Activated naive CD8-positive, alpha-beta T cell treated with anti-CD3 and anti-CD28 coated beads for 36 hours (primary cell): ENCODE measurements at regions not wholly inside any gene's neighbourhood (a gene's known extent, or its start where the extent isn't known, plus 50 kb on each side); places are given as distances from the start of the nearest gene placed in this dataset.

Source experiments
- DNase-seq: peaks from one replicate; pipeline ENCODE4 v3.0.0; 2021
- H3K27ac Mint-ChIP-seq: one replicate; pipeline ENCODE4 v1.8.0; 2022; ENCODE audit warnings: mild to moderate bottlenecking, moderate library complexity, mixed read lengths
- H3K27me3 Mint-ChIP-seq: one replicate; pipeline ENCODE4 v1.8.0; 2022; ENCODE audit warnings: mild to moderate bottlenecking, mixed read lengths
- H3K36me3 Mint-ChIP-seq: one replicate; pipeline ENCODE4 v1.8.0; 2021; ENCODE audit warnings: mild to moderate bottlenecking, mixed read lengths
- H3K4me1 Mint-ChIP-seq: one replicate; pipeline ENCODE4 v1.8.0; 2021; ENCODE audit warnings: mixed read lengths
- H3K4me3 Mint-ChIP-seq: one replicate; pipeline ENCODE4 v1.8.0; 2022; ENCODE audit warnings: mild to moderate bottlenecking, moderate library complexity, mixed read lengths
- H3K9me3 Mint-ChIP-seq: one replicate; pipeline ENCODE4 v1.8.0; 2022; ENCODE audit warnings: mixed read lengths

GRCh38 chr6:84816741-84817140, 52.3 kb upstream of the TBX18 start:
- H3K4me1 Mint-ChIP-seq, result no peaks in the 10 kb centered on the region
- H3K27ac Mint-ChIP-seq, result no peak overlapping the region
- DNase-seq, result no peak
- no peaks in the 10 kb centered on the region for H3K36me3 Mint-ChIP-seq
- H3K4me3 Mint-ChIP-seq, result no peak overlapping the region
- no peaks in the 10 kb centered on the region for H3K27me3 Mint-ChIP-seq
- peaks cover 7% of the 10 kb centered on the region for H3K9me3 Mint-ChIP-seq

DNA sequence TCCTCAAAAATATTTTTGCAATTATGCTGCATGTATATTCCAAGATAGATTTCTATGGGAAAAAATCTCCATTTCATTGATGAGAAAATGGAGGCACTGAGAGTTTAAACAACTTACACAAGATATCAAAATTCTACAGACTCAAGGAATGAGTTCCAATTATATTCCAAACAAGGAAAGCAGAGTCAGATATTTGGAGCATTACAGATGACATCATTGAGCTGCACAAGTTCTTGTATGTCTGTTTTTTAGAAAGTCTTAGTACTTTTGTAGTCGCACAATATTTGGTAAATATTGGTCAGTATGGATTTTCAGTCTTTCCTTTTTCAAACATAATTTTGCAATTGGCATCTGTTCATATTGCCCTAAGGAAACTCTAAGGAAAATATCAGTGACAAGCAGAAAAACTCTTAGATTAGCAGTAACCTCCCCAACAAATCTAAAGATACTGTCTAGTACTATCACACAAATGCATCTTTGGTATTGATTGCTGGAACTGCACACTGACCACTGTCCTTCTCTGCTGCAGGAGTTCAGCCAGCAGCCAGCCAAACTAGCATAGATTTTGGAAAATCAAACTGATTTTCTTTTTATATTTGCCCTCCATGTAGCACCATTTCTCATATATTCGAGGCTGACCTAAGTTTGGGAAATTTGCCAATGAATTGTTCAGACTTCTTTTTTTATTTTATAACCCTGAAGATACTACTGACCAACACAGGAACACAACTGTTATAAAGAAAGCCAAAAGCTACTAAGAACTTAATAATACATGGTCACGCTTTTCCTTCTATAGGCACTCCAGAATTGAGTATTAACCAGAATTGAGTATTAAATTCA, 51.7 kb upstream of the TBX18 start:
- no peak for DNase-seq
- Mint-ChIP-seq H3K4me1 (no peaks in the 10 kb centered on the region), H3K9me3 (peaks cover 7% of the 10 kb centered on the region), H3K4me3 (no peak overlapping the region), H3K36me3 (no peaks in the 10 kb centered on the region), H3K27ac (no peak overlapping the region), H3K27me3 (no peaks in the 10 kb centered on the region)
